NCI-H2196 (cell line): ENCODE measurements at regions not wholly inside any gene's neighbourhood (a gene's known extent, or its start where the extent isn't known, plus 50 kb on each side); places are given as distances from the start of the nearest gene placed in this dataset.

ENCODE experiments used
- DNase-seq: peaks from one replicate; lab custom pipeline; 2025; ENCODE audit not compliant: unreplicated experiment; lab: John Stamatoyannopoulos, UW

GRCh38 chr6:170100046-170100445, 190.8 kb downstream of the DLL1 start:
- DNase-seq: no peak

GRCh38 chr6:170099387-170099786, 191.5 kb downstream of the DLL1 start:
- no peak for DNase-seq

GRCh38 chr6:170098428-170099170, 192.3 kb downstream of the DLL1 start:
- no peak for DNase-seq

GRCh38 chr6:170097505-170098427, 193.1 kb downstream of the DLL1 start:
- DNase-seq: no peak

GRCh38 chr6:170096803-170097504, 193.9 kb downstream of the DLL1 start:
- DNase-seq: no peak

- no peak for DNase-seq
Observed at GRCh38 chr6:170096191-170096802, 194.6 kb downstream of the DLL1 start.

- DNase-seq: no peak
Observed at GRCh38 chr6:170095273-170095981, 195.5 kb downstream of the DLL1 start.

- no peak for DNase-seq
Observed at GRCh38 chr6:170094686-170095272, 196.1 kb downstream of the DLL1 start.

- no peak for DNase-seq
Observed at GRCh38 chr6:170093658-170094596, 197.0 kb downstream of the DLL1 start.

- no peak for DNase-seq
Observed at GRCh38 chr6:170093276-170093657, 197.6 kb downstream of the DLL1 start.

GRCh38 chr6:170092826-170093225, 198.1 kb downstream of the DLL1 start:
- DNase-seq: no peak

GRCh38 chr6:170091639-170092579, 199.0 kb downstream of the DLL1 start:
- no peak for DNase-seq

- no peak for DNase-seq
Observed at GRCh38 chr6:170091000-170091638, 199.8 kb downstream of the DLL1 start.

GRCh38 chr6:170090561-170090960, 200.3 kb downstream of the DLL1 start:
- no peak for DNase-seq

GRCh38 chr6:170089963-170090362, 200.9 kb downstream of the DLL1 start:
- DNase-seq: no peak

GRCh38 chr6:170088582-170088955, 202.3 kb downstream of the DLL1 start:
- DNase-seq: no peak

GRCh38 chr6:170087941-170088581, 202.8 kb downstream of the DLL1 start:
- DNase-seq: no peak
